ENCODE measurements at regions not wholly inside any gene's neighbourhood (a gene's known extent, or its start where the extent isn't known, plus 50 kb on each side); places are given as distances from the start of the nearest gene placed in this dataset.

DNA sequence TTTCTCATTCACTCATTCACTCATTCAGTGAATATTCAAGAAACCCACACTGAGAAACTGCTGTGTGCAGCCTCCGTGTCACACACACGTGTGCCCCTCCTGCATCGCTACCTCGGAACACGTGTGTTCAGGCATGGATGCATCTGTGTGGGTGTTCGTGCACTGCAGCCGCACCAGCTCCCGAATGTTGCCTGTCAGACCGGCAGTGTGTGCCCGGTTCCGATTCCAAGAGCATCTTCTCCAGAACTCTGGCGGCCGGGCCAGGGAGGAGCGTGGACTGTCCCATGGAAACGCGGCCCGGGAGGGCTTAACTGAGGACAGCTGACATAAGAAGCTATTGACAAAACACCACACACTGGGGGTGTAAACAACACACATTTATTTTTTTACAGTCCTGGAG, 216.0 kb downstream of the DLL1 start:
- Histone ChIP-seq H4K20me1 (replicated peaks; ENCODE audit: control insufficient read depth, extremely low read depth, insufficient read depth, low read length) (no peaks in the 10 kb centered on the region), H3K27ac (ENCODE audit: insufficient read depth, low read depth, low read length) (no peak overlapping the region), H3K4me2 (ENCODE audit: insufficient read depth, low read length) (no peak overlapping the region), H3K4me1 (ENCODE audit: control insufficient read depth, extremely low read depth, insufficient read depth, low read length) (no peaks in the 10 kb centered on the region), H3K9me3 (replicated peaks; ENCODE audit: control insufficient read depth, insufficient read depth, low read length) (no peaks in the 10 kb centered on the region), H3K4me3 (replicated peaks in 1 of 3; ENCODE audit: insufficient read depth in 1 of 3, low read depth in 1 of 3, low read length in 3 of 3) (no peak overlapping the region), H3K36me3 (ENCODE audit: control insufficient read depth in 2 of 2, extremely low read depth in 1 of 2, insufficient read depth in 2 of 2, low read length in 2 of 2) (no peaks in the 10 kb centered on the region), H3K27me3 (ENCODE audit: control insufficient read depth in 2 of 2, insufficient read depth in 2 of 2, low read length in 2 of 2) (no peaks in the 10 kb centered on the region), H2AFZ (ENCODE audit: low read depth, low read length) (no peak overlapping the region), H3K9me1 (replicated peaks; ENCODE audit: control insufficient read depth, extremely low read depth, insufficient read depth, low read length) (no peaks in the 10 kb centered on the region), H3K79me2 (ENCODE audit: control insufficient read depth, insufficient read depth, low read length) (no peaks in the 10 kb centered on the region), H3K9ac (replicated peaks; ENCODE audit: extremely low read depth, insufficient read depth, low read length) (no peak overlapping the region)
- FAIRE-seq (no peak), DNase-seq (ENCODE audit: low read depth, low spot score) (no peak)
- dilution Hi-C loops (cut with MboI; ENCODE audit: extremely low pct_ligation_motif_present, low sequenced_read_pairs), result no loop called here
- BruUV-seq (replicated peaks), result no TSS peak
- POLR2A ChIA-PET, result no interaction called here
- TF ChIP-seq FOS (IDR thresholded peaks at IDR 0.05; ENCODE audit: borderline replicate concordance, insufficient read depth, low read length) (no peak), EZH2 (IDR thresholded peaks at IDR 0.05; ENCODE audit: borderline replicate concordance, low read depth, low read length, severe bottlenecking) (no peak), MYC (IDR thresholded peaks at IDR 0.05; ENCODE audit: low read depth, low read length) (no peak), CTCF (IDR thresholded peaks at IDR 0.05; ENCODE audit: extremely low read depth in 1 of 2, insufficient read depth in 1 of 2, low read depth in 1 of 2, low read length in 2 of 2) (no peak), POLR2A (IDR thresholded peaks at IDR 0.05; ENCODE audit: low read depth, low read length) (no peak), POLR2AphosphoS5 (IDR thresholded peaks at IDR 0.05; ENCODE audit: insufficient read depth, low read depth, low read length) (no peak), JUN (IDR thresholded peaks at IDR 0.05; ENCODE audit: borderline replicate concordance, insufficient read depth, insufficient read length, low read depth) (no peak), MAX (IDR thresholded peaks at IDR 0.05; ENCODE audit: insufficient read depth, insufficient read length) (no peak), GATA2 (IDR thresholded peaks at IDR 0.05; ENCODE audit: insufficient read depth, insufficient read length, low read depth, low read length) (no peak)
- intact Hi-C loops (cut with micrococcal nuclease), result no loop called here
- CTCF ChIA-PET, result no interaction called here
